Activated B cell treated with CpG ODN at 0.5 μM for 24 hours (primary cell): ENCODE measurements at regions not wholly inside any gene's neighbourhood (a gene's known extent, or its start where the extent isn't known, plus 50 kb on each side); places are given as distances from the start of the nearest gene placed in this dataset.

ENCODE experiments used
- ATAC-seq: fragments of 200-7000 bp; cut with Tn5 transposase; one replicate; pipeline ENCODE4 v1.10.0; 2021; ENCODE audit warnings: low read depth, mild to moderate bottlenecking, moderate library complexity
- CTCF ChIA-PET: fragments of 350-600 bp; sonication (Branson Sonifier 250); formaldehyde crosslinking; loops from one replicate; lab custom pipeline; 2021; ENCODE audit warnings: antibody characterized with exemption; lab: Charles Lee
- POLR2A ChIA-PET: fragments of 350-600 bp; sonication (Branson Sonifier 250); formaldehyde crosslinking; loops from one replicate; lab custom pipeline; 2021; ENCODE audit warnings: antibody characterized with exemption; lab: Charles Lee
- DNase-seq: peaks from one replicate; pipeline ENCODE4 v3.0.0; 2022
- H3K27ac Mint-ChIP-seq: one replicate; pipeline ENCODE4 v1.8.0; 2020; ENCODE audit warnings: mixed read lengths
- H3K27me3 Mint-ChIP-seq: one replicate; pipeline ENCODE4 v1.8.0; 2021; ENCODE audit warnings: mixed read lengths
- H3K36me3 Mint-ChIP-seq: one replicate; pipeline ENCODE4 v1.8.0; 2021; ENCODE audit warnings: low read depth, mixed read lengths
- H3K4me1 Mint-ChIP-seq: one replicate; pipeline ENCODE4 v1.8.0; 2021; ENCODE audit warnings: mixed read lengths
- H3K4me3 Mint-ChIP-seq: one replicate; pipeline ENCODE4 v1.8.0; 2020; ENCODE audit warnings: mild to moderate bottlenecking, mixed read lengths
- H3K9me3 Mint-ChIP-seq: one replicate; pipeline ENCODE4 v1.8.0; 2020; ENCODE audit warnings: mixed read lengths
- intact Hi-C: fragments of 100-400 bp; cut with micrococcal nuclease; formaldehyde crosslinking; loops from one replicate; pipeline ENCODE4 v1.15.1; 2024
- TF ChIP-seq, protein P1 (sequence below): fragments of 200-600 bp; IDR thresholded peaks from one replicate; pipeline ENCODE4 v1.8.0; 2022; ENCODE audit warnings: antibody characterized with exemption, mild to moderate bottlenecking

DNA sequence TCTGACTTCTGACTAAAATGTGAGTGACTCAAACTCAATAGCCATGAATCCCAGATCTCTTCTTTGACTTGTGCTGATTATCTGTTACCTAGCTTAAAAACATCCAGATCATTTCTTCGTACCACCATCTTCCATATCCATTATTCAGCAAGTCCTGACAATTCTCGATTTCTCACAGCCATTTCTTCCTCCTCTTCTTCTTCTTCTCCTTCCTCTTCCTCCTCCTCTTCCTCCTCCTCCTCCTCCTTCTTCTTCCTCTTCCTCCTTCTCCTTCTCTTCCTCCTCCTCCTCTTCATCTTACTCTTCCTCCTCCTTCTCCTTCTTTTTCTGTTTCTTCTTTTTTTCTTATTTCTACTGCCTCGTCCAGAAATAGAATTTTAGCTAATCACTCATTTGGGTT is 77.0 kb upstream of the MAP1B start:
- Mint-ChIP-seq H3K27me3 (no peaks in the 10 kb centered on the region), H3K9me3 (peaks cover 10% of the 10 kb centered on the region), H3K36me3 (no peaks in the 10 kb centered on the region), H3K4me1 (no peaks in the 10 kb centered on the region), H3K27ac (no peak overlapping the region), H3K4me3 (no peak overlapping the region)
- intact Hi-C loops = no loop called here
- DNase-seq (no peak), ATAC-seq (no peak)
- TF ChIP-seq, protein P1, sequence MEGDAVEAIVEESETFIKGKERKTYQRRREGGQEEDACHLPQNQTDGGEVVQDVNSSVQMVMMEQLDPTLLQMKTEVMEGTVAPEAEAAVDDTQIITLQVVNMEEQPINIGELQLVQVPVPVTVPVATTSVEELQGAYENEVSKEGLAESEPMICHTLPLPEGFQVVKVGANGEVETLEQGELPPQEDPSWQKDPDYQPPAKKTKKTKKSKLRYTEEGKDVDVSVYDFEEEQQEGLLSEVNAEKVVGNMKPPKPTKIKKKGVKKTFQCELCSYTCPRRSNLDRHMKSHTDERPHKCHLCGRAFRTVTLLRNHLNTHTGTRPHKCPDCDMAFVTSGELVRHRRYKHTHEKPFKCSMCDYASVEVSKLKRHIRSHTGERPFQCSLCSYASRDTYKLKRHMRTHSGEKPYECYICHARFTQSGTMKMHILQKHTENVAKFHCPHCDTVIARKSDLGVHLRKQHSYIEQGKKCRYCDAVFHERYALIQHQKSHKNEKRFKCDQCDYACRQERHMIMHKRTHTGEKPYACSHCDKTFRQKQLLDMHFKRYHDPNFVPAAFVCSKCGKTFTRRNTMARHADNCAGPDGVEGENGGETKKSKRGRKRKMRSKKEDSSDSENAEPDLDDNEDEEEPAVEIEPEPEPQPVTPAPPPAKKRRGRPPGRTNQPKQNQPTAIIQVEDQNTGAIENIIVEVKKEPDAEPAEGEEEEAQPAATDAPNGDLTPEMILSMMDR = no peak
- POLR2A ChIA-PET = no interaction called here
- CTCF ChIA-PET = interaction anchor here (0.6 to 0.7 kb wide), 2 partner anchors 12 to 31 kb away, joined by 3 read pairs; no protein-coding TSS in a partner anchor

DNA sequence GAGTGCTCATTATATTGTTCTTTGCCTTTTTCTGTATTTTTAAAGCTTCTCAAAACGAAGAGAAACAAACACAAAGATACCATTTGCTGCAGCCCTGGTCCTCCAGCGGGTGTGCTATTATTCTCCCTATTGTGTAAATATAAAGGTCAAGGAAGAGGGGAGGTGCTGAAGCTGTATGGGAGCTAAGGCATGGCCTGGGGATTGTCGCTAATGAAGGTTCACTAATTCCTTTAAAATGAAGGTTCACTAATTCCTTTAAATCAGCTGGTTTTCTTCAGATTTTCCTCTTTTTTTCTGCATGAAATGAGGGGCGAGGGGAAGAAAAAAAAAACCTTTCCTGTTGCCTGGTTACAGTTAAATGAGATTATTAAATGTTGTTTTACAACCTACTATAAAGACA is 74.5 kb upstream of the MAP1B start:
- TF ChIP-seq, protein P1 = no peak
- no peak overlapping the region for H3K4me3 Mint-ChIP-seq
- peaks cover 8% of the 10 kb centered on the region for H3K27me3 Mint-ChIP-seq
- H3K27ac Mint-ChIP-seq = no peak overlapping the region
- CTCF ChIA-PET = no interaction called here
- no peaks in the 10 kb centered on the region for H3K4me1 Mint-ChIP-seq
- peaks cover 5% of the 10 kb centered on the region for H3K9me3 Mint-ChIP-seq
- ATAC-seq (no peak), DNase-seq (no peak)
- no peaks in the 10 kb centered on the region for H3K36me3 Mint-ChIP-seq
- POLR2A ChIA-PET = no interaction called here
- intact Hi-C loops = no loop called here

DNA sequence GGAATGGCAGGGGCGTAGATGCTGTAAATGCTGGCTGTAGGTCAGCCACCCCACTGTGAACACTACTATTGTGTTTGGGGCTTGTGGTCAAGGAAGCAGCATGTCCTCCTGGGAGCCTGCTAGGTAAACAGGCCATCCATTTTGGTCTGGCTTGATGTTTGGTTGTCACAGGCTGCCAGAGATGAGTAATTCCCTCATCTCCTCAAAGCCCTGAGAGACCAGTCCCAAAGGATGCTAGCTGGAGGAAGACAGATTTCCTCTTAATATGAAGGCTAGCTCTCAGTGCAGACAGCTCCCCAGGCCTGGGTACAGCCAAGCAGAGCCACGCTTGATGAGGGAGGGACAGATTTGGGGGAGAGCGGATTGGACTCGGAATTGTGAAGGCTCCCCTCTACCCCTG is 72.5 kb upstream of the MAP1B start:
- ATAC-seq = no peak
- intact Hi-C loops = no loop called here
- TF ChIP-seq, protein P1 = no peak
- Mint-ChIP-seq H3K36me3 (no peaks in the 10 kb centered on the region), H3K27me3 (peaks cover 16% of the 10 kb centered on the region), H3K4me3 (no peak overlapping the region), H3K9me3 (no peaks in the 10 kb centered on the region), H3K4me1 (no peaks in the 10 kb centered on the region), H3K27ac (no peak overlapping the region)
- ChIA-PET CTCF (no interaction called here), POLR2A (no interaction called here)
- no peak for DNase-seq

DNA sequence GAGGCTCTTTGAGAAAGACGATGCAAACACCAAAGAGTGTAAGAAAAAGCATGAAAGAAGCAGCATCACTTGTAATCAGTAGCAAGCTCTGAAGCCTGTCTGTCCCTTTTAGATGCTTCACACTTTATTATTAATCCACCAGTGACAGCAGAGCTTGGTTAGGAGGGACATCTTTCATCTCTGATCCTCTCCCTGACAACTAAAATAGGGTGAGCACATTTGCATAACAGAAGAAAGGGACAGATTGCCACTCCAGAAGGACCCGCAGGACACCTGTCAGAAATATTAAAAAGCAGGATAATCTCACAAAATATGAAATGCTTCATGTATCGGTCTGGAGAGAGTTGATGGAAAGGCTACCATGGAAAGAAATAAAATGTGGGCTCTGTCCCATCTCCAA is 71.4 kb upstream of the MAP1B start:
- H3K27me3 Mint-ChIP-seq = peaks cover 21% of the 10 kb centered on the region
- TF ChIP-seq, protein P1 = no peak
- DNase-seq (no peak), ATAC-seq (no peak)
- intact Hi-C loops = no loop called here
- ChIA-PET CTCF (no interaction called here), POLR2A (no interaction called here)
- H3K27ac Mint-ChIP-seq = no peak overlapping the region
- no peaks in the 10 kb centered on the region for H3K36me3 Mint-ChIP-seq
- no peak overlapping the region for H3K4me3 Mint-ChIP-seq
- H3K4me1 Mint-ChIP-seq = no peaks in the 10 kb centered on the region
- H3K9me3 Mint-ChIP-seq = no peaks in the 10 kb centered on the region

DNA sequence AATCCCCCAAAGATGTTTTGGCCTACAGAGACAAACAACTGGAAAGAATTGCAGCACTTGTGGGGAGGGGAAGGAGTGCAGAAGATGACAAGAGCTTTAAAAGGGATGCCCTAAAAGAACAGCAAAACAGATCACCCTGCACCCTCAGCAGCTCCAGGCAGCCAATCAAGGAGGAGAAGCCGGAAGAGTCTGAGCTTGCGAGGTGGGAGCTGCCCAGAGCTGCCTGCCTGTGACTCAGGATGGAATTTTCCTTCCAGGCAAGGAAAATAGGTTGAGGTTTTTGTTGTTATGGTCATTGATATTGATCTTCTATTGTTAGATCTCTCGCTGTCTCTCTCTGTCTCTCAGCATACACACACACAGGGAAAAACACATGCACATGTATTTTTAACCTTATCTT is 70.3 kb upstream of the MAP1B start:
- Mint-ChIP-seq H3K9me3 (no peaks in the 10 kb centered on the region), H3K36me3 (no peaks in the 10 kb centered on the region), H3K4me1 (no peaks in the 10 kb centered on the region), H3K27me3 (peaks cover 21% of the 10 kb centered on the region), H3K27ac (no peak overlapping the region), H3K4me3 (no peak overlapping the region)
- CTCF ChIA-PET = no interaction called here
- POLR2A ChIA-PET = no interaction called here
- intact Hi-C loops = no loop called here
- ATAC-seq = no peak
- TF ChIP-seq, protein P1 = no peak
- no peak for DNase-seq
